Hindlimb muscle (tissue), 1 donor: ENCODE measurements at regions not wholly inside any gene's neighbourhood (a gene's known extent, or its start where the extent isn't known, plus 50 kb on each side); places are given as distances from the start of the nearest gene placed in this dataset.
"Not testable (repeated sequence)": the region's sequence is repeated elsewhere in the genome, so short reads cannot be mapped to it uniquely, and the experiment has no call there.

ENCODE experiments used
- DNase-seq: peaks from one replicate; pipeline ENCODE4 v3.0.0-alpha.2; 2013

DNA sequence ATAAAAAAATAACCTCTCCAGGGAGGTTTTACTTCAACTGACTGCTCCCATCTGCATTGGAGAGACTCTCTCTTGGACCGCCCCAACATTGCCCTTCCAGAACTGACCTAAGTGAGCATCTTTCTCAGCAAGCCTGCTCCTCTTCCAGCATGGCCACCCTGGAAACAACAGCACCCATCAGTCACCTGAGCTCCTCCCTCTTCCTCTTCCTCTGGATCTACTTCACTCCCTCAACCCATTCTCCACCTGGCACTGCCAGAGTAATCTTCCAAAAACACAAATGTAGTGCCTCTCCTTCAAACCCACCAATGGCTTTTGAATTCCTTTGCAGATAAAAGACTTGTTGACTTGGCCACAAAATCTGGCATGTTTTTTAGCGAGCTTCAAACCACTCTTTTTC lies 128.8 kb upstream of the NR2F2 start:
- no peak for DNase-seq

DNA sequence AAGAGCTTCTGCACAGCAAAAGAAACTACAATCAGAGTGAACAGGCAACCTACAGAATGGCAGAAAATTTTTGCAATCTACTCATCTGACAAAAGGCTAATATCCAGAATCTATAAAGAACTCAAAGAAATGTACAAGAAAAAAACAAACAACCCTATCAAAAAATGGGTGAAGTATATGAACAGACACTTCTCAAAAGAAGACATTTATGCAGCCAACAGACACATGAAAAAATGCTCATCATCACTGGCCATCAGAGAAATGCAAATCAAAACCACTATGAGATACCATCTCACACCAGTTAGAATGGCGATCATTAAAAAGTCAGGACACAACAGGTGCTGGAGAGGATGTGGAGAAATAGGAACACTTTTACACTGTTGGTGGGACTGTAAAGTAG lies 124.9 kb upstream of the NR2F2 start:
- DNase-seq = not testable (repeated sequence)

DNA sequence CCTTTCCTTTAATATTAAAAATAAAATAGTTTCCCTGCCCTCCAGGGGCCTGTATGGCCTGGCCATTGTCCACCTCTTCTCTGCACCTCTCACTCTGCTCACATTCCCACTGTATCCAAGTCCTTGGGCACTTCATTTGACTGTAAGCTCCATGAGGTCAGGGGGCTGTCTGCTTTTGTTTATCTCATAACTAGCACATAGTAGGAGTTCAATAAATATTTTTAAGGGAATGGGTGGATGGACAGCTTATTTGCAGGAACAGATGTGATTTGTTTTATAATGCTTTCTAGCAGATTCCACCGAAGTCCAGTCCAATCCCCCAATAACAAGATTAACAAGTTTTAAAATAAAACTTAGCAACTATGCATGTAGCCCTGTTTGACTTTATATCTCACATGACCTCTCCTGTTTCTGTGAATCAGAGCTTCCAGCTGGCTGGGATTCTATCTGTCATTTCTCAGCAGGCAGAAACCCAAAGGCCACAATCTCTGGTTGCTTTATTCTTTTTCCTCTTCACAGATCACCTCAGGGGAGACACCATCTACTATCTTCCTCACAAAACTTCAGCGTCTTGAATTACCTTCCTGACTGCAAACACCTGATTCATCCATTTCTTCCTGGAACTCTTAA lies 123.0 kb upstream of the NR2F2 start:
- no peak for DNase-seq

DNA sequence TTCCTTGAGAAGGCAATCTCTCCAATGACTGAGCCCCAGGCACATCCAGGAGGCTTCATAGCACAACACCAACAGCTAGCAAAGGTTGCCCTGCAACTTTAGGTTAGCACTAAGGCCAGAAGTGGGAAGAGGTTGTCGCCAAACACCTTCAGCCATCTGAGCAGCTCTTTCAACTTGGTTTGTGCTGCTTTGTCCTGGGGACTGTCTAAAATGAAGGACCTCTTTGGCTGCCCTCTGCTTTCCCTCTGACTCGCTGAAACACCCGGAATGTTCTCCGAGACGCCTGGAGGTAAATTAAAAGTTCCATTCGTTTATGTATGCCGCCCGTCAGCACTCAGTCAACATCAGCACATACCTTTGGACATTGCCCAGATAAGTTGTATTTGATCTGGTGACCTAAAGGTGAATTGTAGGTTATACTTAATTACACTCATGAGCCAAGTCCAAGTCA lies 121.2 kb upstream of the NR2F2 start:
- DNase-seq = no peak

DNA sequence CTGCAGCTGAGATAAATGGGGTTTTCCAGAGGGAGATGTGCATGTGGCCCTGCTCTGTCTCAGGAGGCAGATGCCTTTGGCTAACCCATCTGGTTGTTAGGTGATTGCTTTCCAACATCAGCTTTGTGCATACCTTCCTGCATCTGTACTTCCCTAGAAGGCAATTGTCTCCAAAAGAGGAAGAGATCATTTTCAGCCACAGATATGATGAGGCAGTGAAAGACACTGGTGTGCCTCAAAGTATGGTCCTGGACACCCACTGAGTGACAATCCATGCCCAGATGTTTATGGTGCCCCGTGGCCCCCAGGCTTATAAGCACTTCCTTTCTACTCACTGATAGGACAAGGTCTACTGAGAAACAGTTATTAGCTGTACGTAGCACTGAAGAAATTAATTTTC lies 117.5 kb upstream of the NR2F2 start:
- no peak for DNase-seq

DNA sequence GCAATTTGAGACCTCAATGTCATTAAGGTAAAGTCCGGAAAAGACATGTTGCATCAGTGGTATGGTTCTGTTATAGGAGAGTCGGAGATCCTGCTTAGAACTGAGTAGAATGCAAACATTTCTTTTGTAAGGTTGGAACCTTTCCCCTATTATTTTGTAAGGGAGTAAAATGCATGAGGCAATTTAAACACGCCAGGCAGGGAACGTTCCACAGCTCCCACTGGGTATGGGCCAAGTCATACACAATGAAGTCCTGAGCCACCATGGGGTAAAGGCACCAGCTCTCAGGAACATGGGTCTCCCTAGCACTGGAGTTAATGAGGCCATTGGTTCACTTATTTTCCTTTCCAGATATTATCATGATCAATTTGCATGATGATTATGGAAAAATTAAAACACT lies 116.6 kb upstream of the NR2F2 start:
- no peak for DNase-seq

DNA sequence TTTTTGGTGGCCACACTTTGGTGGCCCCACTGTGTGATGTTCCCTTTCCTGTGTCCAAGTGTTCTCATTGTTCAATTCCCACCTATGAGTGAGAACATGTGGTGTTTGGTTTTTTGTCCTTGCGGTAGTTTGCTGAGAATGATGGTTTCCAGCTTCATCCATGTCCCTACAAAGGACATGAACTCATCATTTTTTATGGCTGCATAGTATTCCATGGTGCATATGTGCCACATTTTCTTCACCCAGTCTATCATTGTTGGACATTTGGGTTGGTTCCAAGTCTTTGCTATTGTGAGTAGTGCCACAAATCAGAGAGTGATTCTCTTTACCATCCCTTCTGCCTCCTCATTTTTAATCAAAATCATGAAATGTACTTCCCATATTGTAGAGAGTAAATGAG lies 114.0 kb upstream of the NR2F2 start:
- DNase-seq = not testable (repeated sequence)

DNA sequence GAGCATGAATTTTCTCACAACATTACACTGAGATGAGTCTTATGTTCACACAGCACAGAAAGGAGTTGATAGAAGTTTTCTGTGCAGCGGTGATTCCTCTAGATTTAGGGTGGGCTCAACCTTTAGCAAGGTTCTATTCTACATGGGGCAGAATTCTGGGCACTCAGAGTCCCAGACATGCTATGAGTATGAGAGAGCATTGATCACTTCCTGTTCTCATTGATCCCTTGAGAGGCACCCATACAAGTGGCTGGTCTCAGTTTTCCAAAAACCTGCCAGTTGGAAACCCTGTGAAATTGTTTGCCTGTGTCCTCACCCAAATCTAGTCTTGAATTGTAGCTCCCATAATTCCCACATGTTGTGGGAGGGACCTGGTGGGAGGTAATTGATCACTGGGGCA lies 112.5 kb upstream of the NR2F2 start:
- DNase-seq = no peak

DNA sequence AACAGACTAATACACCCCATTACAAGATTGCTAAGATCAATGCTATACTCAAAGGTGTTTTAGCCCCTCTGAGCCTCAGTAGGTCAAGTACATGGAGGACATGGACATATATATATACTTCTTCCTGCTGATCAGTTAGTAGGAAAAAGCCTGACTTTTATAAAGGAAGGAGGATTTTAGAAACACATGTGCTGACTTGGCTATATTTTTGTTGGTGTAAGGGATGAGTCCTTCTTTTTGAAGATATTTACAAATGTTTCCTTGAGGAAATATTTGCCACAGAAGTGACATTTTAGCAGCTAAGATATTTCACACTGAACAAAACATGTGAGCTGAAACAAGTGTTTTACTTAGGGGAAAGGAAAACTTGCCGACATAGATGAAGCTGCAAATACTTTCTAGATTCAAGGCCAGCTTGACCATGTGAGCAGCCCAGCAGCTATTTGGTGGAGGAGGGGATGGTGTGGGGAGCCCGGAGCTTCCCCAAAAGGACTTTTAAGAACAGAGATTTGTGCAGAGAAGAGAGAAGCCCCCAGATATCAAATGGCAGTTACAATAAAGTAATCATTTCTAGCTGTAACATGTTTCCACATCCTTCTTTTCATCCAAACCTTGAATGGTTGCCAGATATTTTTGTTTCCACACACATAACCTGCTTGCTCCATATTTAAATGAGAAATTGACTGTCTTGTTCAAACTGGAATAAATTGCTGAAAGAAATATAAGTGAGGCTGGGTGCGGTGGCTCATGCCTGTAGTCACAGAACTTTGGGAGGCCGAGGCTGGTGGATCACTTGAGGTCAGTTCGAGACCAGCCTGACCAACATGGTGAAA lies 111.7 kb upstream of the NR2F2 start:
- DNase-seq = no peak

DNA sequence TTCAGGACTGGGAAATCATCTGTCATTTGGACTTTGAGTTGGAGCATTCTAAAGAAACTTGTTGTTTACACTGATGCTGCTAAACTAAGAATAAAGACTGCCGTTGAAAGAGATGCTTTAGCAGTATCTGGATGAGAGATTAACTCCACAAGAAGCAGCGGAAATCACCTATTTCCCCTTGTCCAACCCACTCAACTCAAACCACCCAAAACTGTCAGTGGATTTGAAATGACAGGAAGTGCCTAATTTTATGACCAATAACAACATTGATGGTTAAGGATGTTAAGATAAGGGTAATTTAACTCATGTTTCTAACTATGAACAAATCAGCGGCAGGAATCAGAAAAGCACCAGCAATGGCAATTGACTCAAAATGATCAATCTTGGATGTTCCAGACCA lies 110.8 kb upstream of the NR2F2 start:
- no peak for DNase-seq

DNA sequence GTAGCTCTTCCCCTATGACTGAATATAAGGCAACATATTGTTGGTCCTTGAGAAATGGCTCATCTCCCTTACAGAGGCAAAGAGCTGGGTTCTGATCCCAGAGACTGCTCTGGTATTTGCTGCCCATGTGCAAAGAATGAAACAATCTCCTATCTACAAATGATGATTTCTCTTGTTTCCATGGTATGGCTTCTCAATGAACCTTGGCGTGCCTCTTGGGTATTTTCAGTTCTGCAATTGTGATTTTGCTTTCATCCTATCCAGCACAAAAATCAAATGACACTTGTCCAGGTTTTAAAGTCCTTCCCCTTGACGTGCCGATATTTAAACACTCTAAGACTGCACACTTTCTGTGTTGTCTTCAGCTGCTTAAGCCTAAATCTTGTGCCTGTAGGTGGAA lies 109.8 kb upstream of the NR2F2 start:
- no peak for DNase-seq

DNA sequence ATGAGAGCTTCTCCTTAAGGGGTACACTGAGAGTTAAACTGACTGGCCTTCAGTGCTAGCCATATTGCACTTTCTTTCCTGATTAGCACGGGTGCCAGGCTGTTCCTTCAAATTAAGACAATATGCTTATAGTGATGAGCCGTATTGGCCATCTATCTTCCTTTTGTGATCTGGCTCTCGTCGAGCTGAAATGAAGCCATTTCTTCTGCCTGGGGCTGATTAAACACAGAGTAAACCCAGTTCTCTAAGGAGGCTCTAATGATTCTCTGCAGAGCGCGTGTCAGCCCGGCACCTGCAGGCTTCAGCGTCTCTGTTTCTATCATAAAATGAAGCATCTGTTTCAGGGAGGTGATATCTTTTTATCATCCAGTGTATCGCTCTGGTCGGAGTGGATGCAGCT lies 107.5 kb upstream of the NR2F2 start:
- DNase-seq = no peak

DNA sequence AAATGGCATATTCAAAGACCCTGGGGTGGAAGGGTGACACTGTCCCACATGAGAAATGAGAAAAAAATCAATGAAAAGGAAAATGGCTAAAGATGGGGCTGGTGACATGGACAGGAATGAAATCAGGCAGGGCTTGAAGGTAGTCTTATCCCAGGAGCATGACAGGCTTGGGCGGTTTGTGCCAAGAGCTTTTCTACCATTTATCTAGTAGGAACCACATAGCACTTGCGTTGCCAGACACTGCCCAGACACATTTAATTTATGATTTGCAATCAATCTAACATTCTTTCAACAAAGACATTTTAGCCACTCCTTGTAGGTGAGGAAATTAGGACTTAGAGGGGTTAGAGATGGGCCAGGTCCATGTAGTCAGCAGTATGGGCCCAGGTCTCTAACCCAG lies 106.6 kb upstream of the NR2F2 start:
- no peak for DNase-seq

DNA sequence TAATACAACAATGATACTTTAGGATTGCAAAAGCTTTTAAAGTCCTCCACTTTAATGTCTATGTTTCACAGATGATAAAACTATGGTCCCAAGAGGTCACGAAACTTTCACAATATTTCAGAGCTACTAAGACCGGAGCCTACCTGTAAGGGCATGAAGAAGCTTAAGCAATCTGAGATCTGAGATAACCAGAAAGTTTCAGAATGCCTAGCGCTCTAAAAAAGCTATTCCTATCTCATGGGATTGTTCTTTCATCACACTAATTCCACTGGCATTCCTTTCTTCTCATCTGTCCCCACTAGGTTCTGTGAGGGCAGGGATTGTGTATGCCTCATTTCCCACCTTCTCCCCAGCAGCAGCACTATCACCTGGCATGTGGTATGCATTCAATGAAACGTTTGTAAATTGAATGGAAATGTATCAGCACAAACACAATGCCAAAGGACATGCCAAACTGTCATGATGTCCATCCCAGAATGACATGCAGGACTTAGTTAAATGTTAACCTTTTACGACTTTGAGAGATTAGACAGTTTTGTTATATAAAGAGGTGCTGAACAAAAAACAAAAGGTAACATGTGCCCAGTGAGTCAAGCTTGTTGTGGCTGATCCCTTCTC lies 104.7 kb upstream of the NR2F2 start:
- DNase-seq = no peak

DNA sequence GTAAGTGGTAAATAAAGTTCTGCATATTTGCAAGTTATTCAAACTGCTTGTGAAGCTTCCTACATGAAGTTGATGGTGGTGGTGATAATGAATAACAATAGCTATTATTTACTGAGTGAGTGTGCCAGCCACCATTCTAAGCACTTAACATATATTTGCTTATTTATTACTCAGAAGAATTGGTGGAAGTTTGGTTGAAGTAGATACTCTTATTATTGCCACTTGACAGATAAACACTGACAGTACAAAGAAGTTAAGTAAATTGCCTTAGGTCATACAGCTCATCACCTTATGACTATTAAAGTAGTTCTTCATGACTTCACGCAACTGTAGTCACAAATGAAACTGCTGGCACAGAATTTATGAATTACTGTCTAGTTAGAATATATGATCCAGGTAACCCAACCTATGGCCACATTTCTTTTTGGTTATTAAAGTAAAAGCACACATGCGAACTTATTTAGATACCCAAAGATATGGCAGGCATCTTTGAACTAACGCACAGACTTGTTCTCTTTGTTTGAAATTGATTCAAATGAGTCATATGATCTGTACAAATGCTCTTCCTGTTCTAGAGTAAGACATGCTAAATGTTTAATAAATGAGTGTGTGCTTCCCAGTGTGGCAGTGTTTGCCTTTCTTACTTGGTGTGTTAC lies 99.8 kb upstream of the NR2F2 start:
- DNase-seq = no peak

DNA sequence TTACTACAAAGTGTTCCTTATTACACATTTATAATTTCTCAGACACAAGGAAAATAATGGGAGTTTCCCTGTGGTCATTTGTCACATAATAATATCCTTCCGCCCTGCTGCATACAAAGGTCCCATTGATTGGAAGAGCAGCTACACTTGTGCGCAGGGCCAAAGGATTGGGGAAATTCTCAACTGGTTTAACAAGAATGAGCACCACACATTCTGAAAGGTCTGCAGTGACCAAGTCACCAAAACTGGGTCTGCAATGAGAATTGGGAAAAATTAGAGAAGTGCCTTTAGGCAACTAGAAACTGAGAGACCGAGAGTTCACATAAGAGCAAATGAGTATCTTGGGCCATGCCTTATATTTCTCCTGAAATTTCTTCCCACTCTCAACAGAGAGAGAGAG lies 98.2 kb upstream of the NR2F2 start:
- no peak for DNase-seq

DNA sequence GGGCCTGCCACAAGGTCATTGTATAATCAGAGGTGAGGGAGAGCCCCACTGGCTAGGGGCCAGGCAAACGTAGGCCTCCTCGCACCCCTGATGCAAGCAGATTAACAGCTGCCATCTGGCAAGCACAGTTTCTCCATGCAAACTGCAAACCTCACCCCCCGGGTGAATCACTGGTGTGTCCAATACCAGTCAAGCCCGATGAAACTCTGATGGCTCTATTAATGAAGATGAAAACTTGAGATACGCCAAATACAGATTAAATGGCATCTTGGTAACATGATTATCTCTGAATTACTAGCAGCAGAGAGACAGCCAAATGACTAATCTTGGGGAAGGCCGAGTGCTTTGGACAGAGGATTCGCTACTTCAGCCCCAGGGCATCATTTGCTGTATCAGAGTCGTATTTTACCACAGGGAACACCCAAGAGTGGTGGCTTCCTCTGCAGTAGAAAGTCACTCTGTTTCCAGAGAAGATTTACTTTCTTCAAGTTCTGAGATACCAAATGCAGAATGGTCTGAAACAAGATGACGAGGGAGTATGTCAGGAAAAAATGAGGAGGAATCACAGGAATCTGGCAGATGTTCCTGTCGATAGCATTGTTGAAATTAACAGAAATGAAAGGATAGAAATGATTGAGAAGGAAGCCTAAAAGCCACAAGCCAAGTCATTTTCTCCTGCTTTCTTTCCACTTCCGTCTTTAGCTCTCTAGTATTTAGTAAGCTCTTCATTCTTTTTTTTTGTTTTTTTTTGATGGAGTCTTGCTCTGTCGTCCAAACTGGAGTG lies 96.2 kb upstream of the NR2F2 start:
- no peak for DNase-seq

DNA sequence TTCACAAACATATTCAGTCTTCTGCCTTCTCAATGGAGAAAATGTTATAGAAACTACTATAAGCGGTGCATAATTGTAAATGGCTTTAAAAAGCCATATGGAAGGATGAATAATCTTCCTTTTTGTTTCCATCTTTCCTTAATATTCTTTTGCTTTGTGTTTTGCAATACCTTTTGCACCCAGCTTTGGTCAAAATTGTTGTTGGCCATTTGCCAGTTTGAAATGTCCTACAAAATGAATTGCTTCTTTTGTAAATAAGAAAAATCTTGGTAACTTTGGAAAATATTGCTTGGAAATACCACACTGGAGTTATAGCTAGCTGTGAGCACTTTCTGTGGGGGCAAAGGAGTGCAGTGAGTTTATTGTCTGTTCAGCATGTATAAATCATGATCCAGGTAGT lies 93.5 kb upstream of the NR2F2 start:
- no peak for DNase-seq

DNA sequence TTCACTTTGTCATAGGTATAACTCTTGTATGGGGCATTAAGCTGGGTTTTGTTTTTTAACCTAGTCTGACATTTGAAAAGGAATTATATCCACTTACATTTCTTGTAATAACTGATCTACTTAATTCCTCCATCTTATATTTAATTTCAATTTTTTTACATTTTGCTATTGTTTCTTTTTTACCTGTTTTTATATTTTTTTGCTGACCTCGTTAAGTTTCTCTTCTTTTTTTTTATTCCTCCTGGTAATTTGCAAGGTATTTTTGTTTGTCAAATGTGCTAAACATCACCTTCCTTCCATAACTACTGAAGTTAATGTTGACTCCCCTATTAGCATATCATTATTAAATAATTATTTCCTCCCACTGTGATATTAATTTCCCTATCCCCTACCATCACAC lies 87.7 kb upstream of the NR2F2 start:
- no peak for DNase-seq

DNA sequence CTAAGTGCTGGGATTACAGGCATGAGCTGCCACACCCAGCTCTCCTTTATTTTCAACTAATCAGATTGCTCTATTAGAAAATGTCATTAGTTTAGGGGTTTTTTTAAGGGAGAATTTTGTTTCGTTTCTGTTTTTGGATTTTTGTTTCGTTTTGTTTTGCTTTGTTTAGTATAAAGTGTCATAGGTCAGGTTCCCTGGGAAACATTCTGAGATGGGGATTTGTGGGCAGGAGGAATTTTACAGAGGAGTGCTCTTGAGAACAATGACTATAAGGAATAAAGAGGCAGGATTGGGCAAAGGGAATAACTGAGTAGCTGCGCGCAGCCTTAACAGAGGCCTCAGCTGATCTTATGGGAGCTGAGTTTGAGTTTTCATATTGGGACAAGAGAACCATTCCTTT lies 86.8 kb upstream of the NR2F2 start:
- no peak for DNase-seq

DNA sequence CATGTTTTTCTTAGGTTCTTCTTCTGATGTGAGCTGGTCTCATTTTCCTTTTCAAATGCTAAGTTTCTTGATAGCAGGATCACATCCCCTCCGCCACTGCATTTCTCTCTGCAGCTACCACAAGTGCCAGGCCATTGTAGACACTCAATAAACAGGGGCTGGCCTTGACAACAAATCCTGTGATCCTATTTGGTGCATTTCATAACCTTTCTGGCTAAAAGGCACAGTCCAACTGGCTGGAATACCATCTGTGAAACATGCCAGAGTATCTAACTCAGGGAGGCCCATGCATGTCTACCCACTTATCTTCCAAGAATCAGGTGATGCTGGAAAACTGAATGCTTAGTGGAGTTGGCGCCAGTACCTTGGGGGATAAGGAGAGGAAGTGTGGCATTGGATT lies 85.2 kb upstream of the NR2F2 start:
- no peak for DNase-seq

DNA sequence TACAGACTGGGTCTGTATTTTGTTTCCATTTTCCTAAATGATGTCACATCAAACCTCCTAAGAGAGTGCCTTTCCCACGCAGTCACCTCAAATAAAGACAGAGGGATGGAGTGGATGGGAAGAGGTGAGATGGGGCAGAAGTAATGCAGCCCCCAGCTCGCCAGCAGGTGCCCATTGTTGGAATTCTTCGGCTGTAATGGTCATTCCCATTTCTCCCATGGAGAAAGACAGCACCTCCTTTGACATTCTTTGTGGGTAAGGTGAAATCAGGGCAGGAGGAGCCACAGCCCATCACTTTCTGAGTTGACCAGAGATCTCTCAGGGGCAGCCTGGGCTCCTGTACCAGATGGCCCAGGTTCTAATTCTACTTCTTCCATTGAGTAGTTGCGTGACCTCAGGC lies 84.4 kb upstream of the NR2F2 start:
- DNase-seq = no peak
